ENCODE measurements at regions not wholly inside any gene's neighbourhood (a gene's known extent, or its start where the extent isn't known, plus 50 kb on each side); places are given as distances from the start of the nearest gene placed in this dataset.

DNA sequence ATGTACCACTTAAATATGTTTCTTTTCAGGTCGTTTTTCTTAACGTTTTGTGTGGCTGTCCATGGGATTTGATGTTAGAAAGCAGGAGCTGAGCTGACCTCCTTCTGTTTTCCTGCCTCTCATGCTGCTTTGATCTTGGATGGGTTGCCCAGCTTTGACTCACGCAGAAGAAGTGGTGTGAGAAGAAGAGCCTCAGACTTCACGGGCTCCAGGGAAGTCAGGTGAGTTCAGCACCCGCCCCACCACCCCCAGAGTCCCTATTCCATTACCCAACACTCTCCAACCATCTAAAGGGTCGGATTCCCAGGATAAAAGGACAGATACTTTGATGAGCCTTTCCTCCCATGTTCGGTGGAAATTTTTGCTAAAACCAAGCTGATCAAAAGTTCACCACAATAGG, 373.4 kb downstream of the IRX2 start:
- intact Hi-C loops (cut with DNase I; ENCODE audit: low total_unique reads) = no loop called here
- H3K4me3 ChIP-seq (ENCODE audit: low read depth, poor library complexity, severe bottlenecking) = no peak overlapping the region
- no peak for DNase-seq (ENCODE audit: low spot score in 2 of 2)
- 65 to 66% methylated on average over 7 of the region's 7 CpGs for WGBS, 2 donors
- TF ChIP-seq, protein P1, sequence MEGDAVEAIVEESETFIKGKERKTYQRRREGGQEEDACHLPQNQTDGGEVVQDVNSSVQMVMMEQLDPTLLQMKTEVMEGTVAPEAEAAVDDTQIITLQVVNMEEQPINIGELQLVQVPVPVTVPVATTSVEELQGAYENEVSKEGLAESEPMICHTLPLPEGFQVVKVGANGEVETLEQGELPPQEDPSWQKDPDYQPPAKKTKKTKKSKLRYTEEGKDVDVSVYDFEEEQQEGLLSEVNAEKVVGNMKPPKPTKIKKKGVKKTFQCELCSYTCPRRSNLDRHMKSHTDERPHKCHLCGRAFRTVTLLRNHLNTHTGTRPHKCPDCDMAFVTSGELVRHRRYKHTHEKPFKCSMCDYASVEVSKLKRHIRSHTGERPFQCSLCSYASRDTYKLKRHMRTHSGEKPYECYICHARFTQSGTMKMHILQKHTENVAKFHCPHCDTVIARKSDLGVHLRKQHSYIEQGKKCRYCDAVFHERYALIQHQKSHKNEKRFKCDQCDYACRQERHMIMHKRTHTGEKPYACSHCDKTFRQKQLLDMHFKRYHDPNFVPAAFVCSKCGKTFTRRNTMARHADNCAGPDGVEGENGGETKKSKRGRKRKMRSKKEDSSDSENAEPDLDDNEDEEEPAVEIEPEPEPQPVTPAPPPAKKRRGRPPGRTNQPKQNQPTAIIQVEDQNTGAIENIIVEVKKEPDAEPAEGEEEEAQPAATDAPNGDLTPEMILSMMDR (IDR thresholded peaks at IDR 0.05) = no peak
- TF ChIP-seq POLR2A (IDR thresholded peaks at IDR 0.05) = no peak

DNA sequence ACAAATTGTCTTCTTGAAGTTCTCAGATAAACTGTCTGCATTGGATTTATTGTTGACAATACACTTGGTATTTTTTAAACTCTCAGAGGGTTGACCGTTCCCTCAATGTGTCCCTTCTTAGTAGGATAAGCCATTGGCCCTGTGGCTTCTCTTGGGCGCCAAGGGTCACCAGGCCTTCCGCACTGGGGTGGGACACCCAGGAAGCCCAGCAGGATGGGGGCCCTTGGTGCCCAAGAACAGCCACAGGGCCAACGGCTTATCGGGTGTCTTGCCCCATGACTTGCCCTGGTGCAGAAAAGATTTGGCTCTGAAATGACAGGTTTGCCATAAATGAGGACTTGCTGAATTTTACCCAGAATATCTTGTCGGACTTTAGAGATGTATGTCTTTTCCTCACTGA, 375.0 kb downstream of the IRX2 start:
- 92 to 94% methylated on average over 6 of the region's 6 CpGs for WGBS, 2 donors
- TF ChIP-seq POLR2A (IDR thresholded peaks at IDR 0.05) = no peak
- TF ChIP-seq, protein P1 (IDR thresholded peaks at IDR 0.05) = no peak
- intact Hi-C loops (cut with DNase I; ENCODE audit: low total_unique reads) = no loop called here
- no peak overlapping the region for H3K4me3 ChIP-seq (ENCODE audit: low read depth, poor library complexity, severe bottlenecking)
- peak in 1 of 2 donors; percentile 52 for DNase-seq (ENCODE audit: low spot score in 2 of 2)

DNA sequence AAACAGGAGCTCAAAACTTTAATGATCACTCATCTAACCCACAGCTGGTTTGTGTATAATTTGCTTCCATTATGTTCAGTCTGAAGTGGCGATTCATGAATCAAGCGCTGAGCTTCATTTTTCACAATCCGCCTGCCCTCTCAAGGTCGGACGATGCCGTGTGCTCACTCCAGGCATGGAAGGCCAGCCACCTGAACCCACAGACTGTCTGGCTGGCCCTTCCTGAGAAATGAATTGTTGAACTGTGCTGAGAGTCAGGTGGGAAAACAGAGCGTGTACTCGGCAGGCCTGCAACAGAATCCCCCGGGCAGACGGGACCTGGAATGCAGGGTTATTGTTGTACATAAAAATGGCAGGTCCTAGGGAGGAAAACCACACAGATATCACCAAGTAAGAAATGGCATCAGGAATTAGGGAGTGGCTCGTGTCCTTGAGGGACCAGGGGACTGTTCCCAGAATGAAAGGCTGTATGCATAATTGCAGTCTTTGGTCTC, 375.7 kb downstream of the IRX2 start:
- TF ChIP-seq POLR2A (IDR thresholded peaks at IDR 0.05) = no peak
- TF ChIP-seq, protein P1 (IDR thresholded peaks at IDR 0.05) = no peak
- no peak overlapping the region for H3K4me3 ChIP-seq (ENCODE audit: low read depth, poor library complexity, severe bottlenecking)
- DNase-seq (ENCODE audit: low spot score in 2 of 2) = peak in 1 of 2 donors; percentile 54
- 91 to 92% methylated on average over 11 of the region's 11 CpGs for WGBS, 2 donors
- intact Hi-C loops (cut with DNase I; ENCODE audit: low total_unique reads) = no loop called here

DNA sequence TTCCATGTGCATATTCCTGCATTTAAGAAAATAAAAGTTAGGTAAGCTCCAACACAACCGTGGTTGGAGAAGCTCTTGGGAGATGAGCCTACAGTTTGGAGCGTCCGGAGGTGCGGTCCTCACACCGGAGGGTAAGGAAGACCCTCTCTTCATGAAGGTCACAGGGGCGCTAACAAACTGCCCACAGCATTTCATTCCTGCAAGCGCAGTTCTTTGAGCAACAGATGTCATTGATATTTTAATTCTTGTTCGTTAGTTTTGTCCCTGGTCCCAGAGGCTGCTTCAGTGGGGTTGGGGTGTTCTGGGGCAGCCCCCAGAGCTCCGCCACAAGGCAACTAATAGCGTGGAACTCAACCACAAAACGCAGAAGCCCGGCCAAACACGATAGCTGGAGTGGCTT, 376.2 kb downstream of the IRX2 start:
- peak in 1 of 2 donors; percentile 26 for DNase-seq (ENCODE audit: low spot score in 2 of 2)
- TF ChIP-seq POLR2A (IDR thresholded peaks at IDR 0.05) = no peak
- TF ChIP-seq, protein P1 (IDR thresholded peaks at IDR 0.05) = no peak
- intact Hi-C loops (cut with DNase I; ENCODE audit: low total_unique reads) = no loop called here
- no peak overlapping the region for H3K4me3 ChIP-seq (ENCODE audit: low read depth, poor library complexity, severe bottlenecking)
- 90 to 91% methylated on average over 13 of the region's 13 CpGs for WGBS, 2 donors

DNA sequence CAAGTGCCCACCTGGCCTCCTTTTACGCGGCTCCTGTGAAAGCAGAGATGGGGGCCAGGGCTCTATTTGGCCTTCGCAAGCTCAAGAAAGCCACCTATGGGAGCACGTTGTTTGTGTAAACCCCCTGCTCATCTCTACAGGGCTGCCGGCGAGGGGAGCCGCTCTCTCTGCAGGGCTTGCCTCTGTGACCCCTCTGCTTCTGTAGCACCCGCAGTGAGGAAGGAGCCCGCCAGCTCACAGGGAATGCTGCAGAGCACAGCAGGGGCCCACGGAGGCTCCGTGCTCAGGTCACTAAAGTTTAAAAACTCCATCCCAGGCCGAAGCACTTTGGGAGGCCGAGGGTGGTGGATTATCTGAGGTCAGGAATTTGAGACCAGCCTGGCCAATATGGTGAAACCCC, 376.8 kb downstream of the IRX2 start:
- WGBS, 2 donors = 90 to 96% methylated on average over 13 of the region's 13 CpGs
- intact Hi-C loops (cut with DNase I; ENCODE audit: low total_unique reads) = no loop called here
- TF ChIP-seq POLR2A (IDR thresholded peaks at IDR 0.05) = no peak
- TF ChIP-seq, protein P1 (IDR thresholded peaks at IDR 0.05) = no peak
- no peak overlapping the region for H3K4me3 ChIP-seq (ENCODE audit: low read depth, poor library complexity, severe bottlenecking)
- peak in 1 of 2 donors; percentile 57 for DNase-seq (ENCODE audit: low spot score in 2 of 2)

DNA sequence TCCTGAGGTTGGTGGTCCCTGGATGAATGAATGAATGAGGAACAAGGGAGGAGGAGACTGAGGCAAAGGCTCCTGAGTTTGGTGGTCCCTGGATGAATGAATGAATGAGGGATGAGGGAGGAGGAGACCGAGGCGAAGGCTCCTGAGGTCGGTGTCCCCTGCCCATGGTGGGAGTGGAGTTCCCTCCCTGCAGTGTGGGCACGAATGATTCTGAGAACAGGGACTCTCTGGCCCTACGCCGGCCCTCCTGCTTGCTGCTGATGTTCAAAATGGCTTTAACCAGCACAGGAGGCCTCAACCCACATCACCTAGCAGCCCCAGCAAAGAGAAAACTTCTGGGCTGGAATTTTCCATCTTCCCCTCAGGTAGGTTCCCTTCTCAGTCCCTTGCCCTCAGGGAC, 377.8 kb downstream of the IRX2 start:
- no peak overlapping the region for H3K4me3 ChIP-seq (ENCODE audit: low read depth, poor library complexity, severe bottlenecking)
- DNase-seq (ENCODE audit: low spot score in 2 of 2) = peak in 1 of 2 donors; percentile 48
- intact Hi-C loops (cut with DNase I; ENCODE audit: low total_unique reads) = no loop called here
- 91 to 93% methylated on average over 6 of the region's 6 CpGs for WGBS, 2 donors
- TF ChIP-seq, protein P1 (IDR thresholded peaks at IDR 0.05) = no peak
- TF ChIP-seq POLR2A (IDR thresholded peaks at IDR 0.05) = no peak

All from lower leg skin (tissue), 4 donors.